Lower lobe of right lung (tissue), 2 donors: ENCODE measurements at regions not wholly inside any gene's neighbourhood (a gene's known extent, or its start where the extent isn't known, plus 50 kb on each side); places are given as distances from the start of the nearest gene placed in this dataset.

Experiments
- ATAC-seq, 2 donors: fragments of 200-7000 bp; cut with Tn5 transposase; one replicate each; pipeline ENCODE4 v1.9.1; 2020 to 2022; ENCODE audit warnings: mild to moderate bottlenecking in 2 of 2, moderate library complexity in 2 of 2
- DNase-seq: peaks from one replicate; pipeline ENCODE4 v3.0.0-alpha.2; 2020
- H3K27ac ChIP-seq: fragments of 200-600 bp; one replicate; pipeline ENCODE4 v1.8.0; 2022
- H3K27me3 ChIP-seq: fragments of 200-600 bp; one replicate; pipeline ENCODE4 v1.8.0; 2022; ENCODE audit warnings: low read depth
- H3K36me3 ChIP-seq: fragments of 200-600 bp; one replicate; pipeline ENCODE4 v1.8.0; 2022; ENCODE audit warnings: mild to moderate bottlenecking
- H3K4me1 ChIP-seq: fragments of 200-600 bp; one replicate; pipeline ENCODE4 v1.8.0; 2022
- H3K4me3 ChIP-seq: fragments of 200-600 bp; one replicate; pipeline ENCODE4 v1.8.0; 2022; ENCODE audit warnings: mild to moderate bottlenecking
- H3K9me3 ChIP-seq: fragments of 200-600 bp; one replicate; pipeline ENCODE4 v1.8.0; 2022
- intact Hi-C: fragments of 100-400 bp; cut with DNase I; formaldehyde crosslinking; loops from one replicate; pipeline ENCODE4 v1.11.0; 2022
- TF ChIP-seq, protein P1 (sequence below): fragments of 200-600 bp; IDR thresholded peaks from one replicate; pipeline ENCODE4 v1.8.0; 2022; ENCODE audit warnings: antibody characterized with exemption, mild to moderate bottlenecking
- donor health status: DM: no; HTN: yes; CAD: no; lungs with severe emphysema.

GRCh38 chr15:61605343-61605742, 376.2 kb upstream of the RORA start:
- H3K4me3 ChIP-seq: no peak overlapping the region
- H3K36me3 ChIP-seq: no peaks in the 10 kb centered on the region
- DNase-seq: no peak
- no peak overlapping the region for H3K27ac ChIP-seq
- no peaks in the 10 kb centered on the region for H3K9me3 ChIP-seq
- no peaks in the 10 kb centered on the region for H3K4me1 ChIP-seq
- no peak for ATAC-seq
- TF ChIP-seq, protein P1, sequence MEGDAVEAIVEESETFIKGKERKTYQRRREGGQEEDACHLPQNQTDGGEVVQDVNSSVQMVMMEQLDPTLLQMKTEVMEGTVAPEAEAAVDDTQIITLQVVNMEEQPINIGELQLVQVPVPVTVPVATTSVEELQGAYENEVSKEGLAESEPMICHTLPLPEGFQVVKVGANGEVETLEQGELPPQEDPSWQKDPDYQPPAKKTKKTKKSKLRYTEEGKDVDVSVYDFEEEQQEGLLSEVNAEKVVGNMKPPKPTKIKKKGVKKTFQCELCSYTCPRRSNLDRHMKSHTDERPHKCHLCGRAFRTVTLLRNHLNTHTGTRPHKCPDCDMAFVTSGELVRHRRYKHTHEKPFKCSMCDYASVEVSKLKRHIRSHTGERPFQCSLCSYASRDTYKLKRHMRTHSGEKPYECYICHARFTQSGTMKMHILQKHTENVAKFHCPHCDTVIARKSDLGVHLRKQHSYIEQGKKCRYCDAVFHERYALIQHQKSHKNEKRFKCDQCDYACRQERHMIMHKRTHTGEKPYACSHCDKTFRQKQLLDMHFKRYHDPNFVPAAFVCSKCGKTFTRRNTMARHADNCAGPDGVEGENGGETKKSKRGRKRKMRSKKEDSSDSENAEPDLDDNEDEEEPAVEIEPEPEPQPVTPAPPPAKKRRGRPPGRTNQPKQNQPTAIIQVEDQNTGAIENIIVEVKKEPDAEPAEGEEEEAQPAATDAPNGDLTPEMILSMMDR: no peak
- H3K27me3 ChIP-seq: no peaks in the 10 kb centered on the region
- intact Hi-C loops: no loop called here

DNA sequence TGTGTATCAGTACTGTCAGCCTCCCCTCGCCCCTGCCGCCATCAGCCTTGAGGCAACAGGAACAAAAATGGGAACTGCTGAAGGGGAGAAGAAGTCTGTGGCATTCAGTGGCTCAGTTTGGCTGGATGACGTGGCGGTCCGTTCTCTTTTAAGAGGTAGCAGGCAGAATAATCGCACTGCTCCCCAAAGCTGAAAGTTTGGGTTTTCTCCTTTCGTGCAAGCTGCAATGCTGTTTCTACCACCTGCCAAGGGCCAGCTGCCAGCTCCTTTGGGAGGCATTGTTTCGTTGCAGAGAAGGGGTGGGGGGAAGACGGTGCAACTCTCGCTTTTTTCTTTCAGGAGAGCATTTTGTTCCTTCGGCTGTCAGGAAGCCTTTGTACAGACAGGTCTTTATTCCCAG, 369.6 kb upstream of the RORA start:
- H3K4me1 ChIP-seq: no peaks in the 10 kb centered on the region
- H3K4me3 ChIP-seq: no peak overlapping the region

DNA sequence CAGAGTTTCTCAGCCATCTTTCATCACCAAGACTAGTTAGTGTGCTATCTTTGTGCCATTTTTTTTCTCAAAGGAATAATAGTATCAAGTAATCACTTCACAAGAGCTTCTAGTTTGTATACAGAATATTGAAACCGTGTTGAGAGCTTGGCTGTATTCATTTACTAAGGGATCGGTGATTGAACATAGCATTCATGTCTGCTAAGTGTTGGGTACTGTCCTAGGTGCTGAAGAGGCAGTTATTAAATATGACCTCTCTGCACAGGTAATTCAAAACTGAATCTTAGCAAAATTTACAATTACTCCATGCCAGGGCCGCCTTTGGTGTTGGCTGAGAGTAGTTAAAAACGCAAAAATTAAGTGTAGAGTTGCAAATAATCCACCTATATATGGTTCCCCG, 355.3 kb upstream of the RORA start:
- H3K36me3 ChIP-seq: no peaks in the 10 kb centered on the region
- no peak overlapping the region for H3K27ac ChIP-seq
- intact Hi-C loops: no loop called here
- no peaks in the 10 kb centered on the region for H3K4me1 ChIP-seq
- H3K4me3 ChIP-seq: no peak overlapping the region
- ATAC-seq (no peak), DNase-seq (no peak)
- H3K9me3 ChIP-seq: no peaks in the 10 kb centered on the region
- H3K27me3 ChIP-seq: no peaks in the 10 kb centered on the region
- TF ChIP-seq, protein P1: no peak

More for the DNA sequence above, 369.6 kb upstream of the RORA start:
- H3K27me3 ChIP-seq: no peaks in the 10 kb centered on the region
- no peak overlapping the region for H3K27ac ChIP-seq
- DNase-seq (no peak), ATAC-seq (no peak)
- H3K9me3 ChIP-seq: no peaks in the 10 kb centered on the region
- intact Hi-C loops: no loop called here
- H3K36me3 ChIP-seq: no peaks in the 10 kb centered on the region
- TF ChIP-seq, protein P1: no peak

- no peaks in the 10 kb centered on the region for H3K27me3 ChIP-seq
- DNase-seq: no peak
- H3K4me1 ChIP-seq: no peaks in the 10 kb centered on the region
- H3K27ac ChIP-seq: no peak overlapping the region
- no peak overlapping the region for H3K4me3 ChIP-seq
- TF ChIP-seq, protein P1: no peak
- no peak for ATAC-seq
- H3K36me3 ChIP-seq: no peaks in the 10 kb centered on the region
- intact Hi-C loops: no loop called here
- H3K9me3 ChIP-seq: no peaks in the 10 kb centered on the region
Observed at GRCh38 chr15:61582092-61582491, 353.0 kb upstream of the RORA start.

- no peak for DNase-seq
- no peaks in the 10 kb centered on the region for H3K36me3 ChIP-seq
- H3K4me3 ChIP-seq: no peak overlapping the region
- TF ChIP-seq, protein P1: no peak
- no peak overlapping the region for H3K27ac ChIP-seq
- intact Hi-C loops: no loop called here
- ATAC-seq: no peak
- H3K4me1 ChIP-seq: no peaks in the 10 kb centered on the region
- no peaks in the 10 kb centered on the region for H3K27me3 ChIP-seq
- no peaks in the 10 kb centered on the region for H3K9me3 ChIP-seq
Observed at GRCh38 chr15:61575597-61575996, 346.5 kb upstream of the RORA start.

DNA sequence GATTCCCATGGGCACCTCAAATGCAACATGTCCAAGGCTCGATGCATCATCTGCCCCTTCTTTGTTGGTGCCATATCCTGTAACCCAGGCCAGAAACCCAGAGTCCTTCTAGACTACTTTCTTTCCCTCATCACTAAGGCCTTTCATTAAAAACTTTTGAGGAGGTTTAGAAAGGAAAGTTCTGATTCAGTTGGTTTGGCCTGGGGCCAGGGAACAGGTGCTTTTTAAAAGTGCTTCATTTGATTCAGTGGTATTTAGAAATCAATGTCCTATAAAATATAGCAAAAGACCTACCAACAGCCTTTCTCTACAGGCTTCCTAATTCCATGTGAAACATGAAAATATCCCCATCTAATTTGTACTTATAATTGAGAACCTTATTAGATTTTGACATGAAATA, 341.9 kb upstream of the RORA start:
- no peaks in the 10 kb centered on the region for H3K27me3 ChIP-seq
- no peaks in the 10 kb centered on the region for H3K9me3 ChIP-seq
- no peak overlapping the region for H3K27ac ChIP-seq
- no peaks in the 10 kb centered on the region for H3K36me3 ChIP-seq
- TF ChIP-seq, protein P1: no peak
- H3K4me3 ChIP-seq: no peak overlapping the region
- ATAC-seq (no peak), DNase-seq (no peak)
- intact Hi-C loops: no loop called here
- H3K4me1 ChIP-seq: no peaks in the 10 kb centered on the region
